Gastroesophageal sphincter (tissue), 3 donors: ENCODE measurements at regions not wholly inside any gene's neighbourhood (a gene's known extent, or its start where the extent isn't known, plus 50 kb on each side); places are given as distances from the start of the nearest gene placed in this dataset.

Source experiments
- EP300 ChIP-seq: sonication (generic); formaldehyde crosslinking; IDR thresholded peaks from one replicate; pipeline ENCODE4 v1.6.1; 2017; ENCODE audit warnings: antibody characterized with exemption, mild to moderate bottlenecking
- POLR2AphosphoS5 ChIP-seq: sonication (generic); formaldehyde crosslinking; IDR thresholded peaks from one replicate; pipeline ENCODE4 v1.6.1; 2017; ENCODE audit warnings: antibody characterized with exemption
- TF ChIP-seq, protein P1 (sequence below), 4 experiments: fragments of 200-600 bp in 2 of 4; fragments of 450-650 bp in 2 of 4; sonication (generic) in 1 of 4; IDR thresholded peaks; one replicate each; pipeline ENCODE4 v1.5.1; 2017 to 2019; ENCODE audit warnings: antibody characterized with exemption in 4 of 4, mild to moderate bottlenecking in 2 of 4, moderate library complexity in 2 of 4

DNA sequence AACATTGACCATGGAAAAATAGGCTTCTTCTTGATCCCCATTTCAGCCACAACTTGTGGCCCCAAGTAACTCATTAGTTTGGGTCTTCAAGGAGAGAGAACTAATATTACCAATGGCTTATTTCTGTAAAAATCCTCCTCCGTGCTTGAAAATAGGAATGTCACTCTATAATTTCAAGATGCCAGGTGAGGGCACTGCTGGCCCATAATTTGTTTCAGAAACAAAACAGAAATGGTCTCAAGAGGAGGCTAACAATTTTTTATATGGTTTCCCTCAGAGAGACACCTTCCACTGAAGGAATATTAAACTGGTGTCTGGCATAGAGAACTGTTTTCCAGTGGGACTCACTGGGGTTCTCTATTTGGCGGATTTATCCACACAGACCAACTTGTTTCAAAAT lies 437.0 kb upstream of the TRPC7 start:
- TF ChIP-seq, protein P1, sequence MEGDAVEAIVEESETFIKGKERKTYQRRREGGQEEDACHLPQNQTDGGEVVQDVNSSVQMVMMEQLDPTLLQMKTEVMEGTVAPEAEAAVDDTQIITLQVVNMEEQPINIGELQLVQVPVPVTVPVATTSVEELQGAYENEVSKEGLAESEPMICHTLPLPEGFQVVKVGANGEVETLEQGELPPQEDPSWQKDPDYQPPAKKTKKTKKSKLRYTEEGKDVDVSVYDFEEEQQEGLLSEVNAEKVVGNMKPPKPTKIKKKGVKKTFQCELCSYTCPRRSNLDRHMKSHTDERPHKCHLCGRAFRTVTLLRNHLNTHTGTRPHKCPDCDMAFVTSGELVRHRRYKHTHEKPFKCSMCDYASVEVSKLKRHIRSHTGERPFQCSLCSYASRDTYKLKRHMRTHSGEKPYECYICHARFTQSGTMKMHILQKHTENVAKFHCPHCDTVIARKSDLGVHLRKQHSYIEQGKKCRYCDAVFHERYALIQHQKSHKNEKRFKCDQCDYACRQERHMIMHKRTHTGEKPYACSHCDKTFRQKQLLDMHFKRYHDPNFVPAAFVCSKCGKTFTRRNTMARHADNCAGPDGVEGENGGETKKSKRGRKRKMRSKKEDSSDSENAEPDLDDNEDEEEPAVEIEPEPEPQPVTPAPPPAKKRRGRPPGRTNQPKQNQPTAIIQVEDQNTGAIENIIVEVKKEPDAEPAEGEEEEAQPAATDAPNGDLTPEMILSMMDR (IDR thresholded peaks at IDR 0.05): peak in 2 of 4 experiments; percentile 16 to 43
- no peak for TF ChIP-seq EP300
- TF ChIP-seq POLR2AphosphoS5: no peak
